HG03439 (cell line): ENCODE measurements at regions not wholly inside any gene's neighbourhood (a gene's known extent, or its start where the extent isn't known, plus 50 kb on each side); places are given as distances from the start of the nearest gene placed in this dataset.

Experiments used
- ATAC-seq: cut with Tn5 transposase; IDR thresholded peaks from one replicate; pipeline ENCODE4 v1.9.1; 2021; ENCODE audit warnings: mild to moderate bottlenecking, moderate library complexity; ENCODE audit not compliant: unreplicated experiment

- no peak for ATAC-seq
Observed at GRCh38 chr6:140063021-140063399, 688.6 kb upstream of the CITED2 start.

GRCh38 chr6:140062043-140063020 lies 687.9 kb upstream of the CITED2 start:
- ATAC-seq, result no peak

GRCh38 chr6:140061110-140062042 lies 686.9 kb upstream of the CITED2 start:
- ATAC-seq, result no peak

GRCh38 chr6:140059947-140060346 lies 685.5 kb upstream of the CITED2 start:
- no peak for ATAC-seq

GRCh38 chr6:140058863-140059262 lies 684.4 kb upstream of the CITED2 start:
- no peak for ATAC-seq

GRCh38 chr6:140052736-140053729 lies 678.6 kb upstream of the CITED2 start:
- ATAC-seq, result no peak

- no peak for ATAC-seq
Observed at GRCh38 chr6:140051521-140052512, 677.4 kb upstream of the CITED2 start.

GRCh38 chr6:140050101-140050995 lies 675.9 kb upstream of the CITED2 start:
- ATAC-seq, result no peak

GRCh38 chr6:140049251-140049650 lies 674.8 kb upstream of the CITED2 start:
- ATAC-seq, result no peak

- ATAC-seq, result no peak
Observed at GRCh38 chr6:140048202-140048790, 673.8 kb upstream of the CITED2 start.

GRCh38 chr6:140047321-140047720 lies 672.9 kb upstream of the CITED2 start:
- no peak for ATAC-seq

- ATAC-seq, result no peak
Observed at GRCh38 chr6:140046016-140046632, 671.7 kb upstream of the CITED2 start.

GRCh38 chr6:140045116-140045515 lies 670.7 kb upstream of the CITED2 start:
- no peak for ATAC-seq

- no peak for ATAC-seq
Observed at GRCh38 chr6:140044626-140045025, 670.2 kb upstream of the CITED2 start.

GRCh38 chr6:140043762-140044378 lies 669.4 kb upstream of the CITED2 start:
- ATAC-seq, result no peak

- ATAC-seq, result no peak
Observed at GRCh38 chr6:140043357-140043756, 668.9 kb upstream of the CITED2 start.
